Panc1 (cell line): ENCODE measurements at regions not wholly inside any gene's neighbourhood (a gene's known extent, or its start where the extent isn't known, plus 50 kb on each side); places are given as distances from the start of the nearest gene placed in this dataset.

Source experiments
- ATAC-seq: fragments of 200-7000 bp; cut with Tn5 transposase; 2 replicates; pipeline ENCODE4 v1.9.1; 2020; ENCODE audit warnings: mild to moderate bottlenecking, moderate library complexity
- BruUV-seq: library from RNA; stranded (reverse); fragments of 400-500 nt; replicated peaks from 2 replicates; lab custom pipeline; 2021; lab: Mats Ljungman, UMichigan
- CTCF ChIA-PET: fragments of 300-600 bp; sonication (Branson Sonifier 250); formaldehyde crosslinking; loops from one replicate; lab custom pipeline; 2022; ENCODE audit warnings: antibody characterized with exemption; lab: Charles Lee
- POLR2A ChIA-PET: fragments of 300-600 bp; sonication (Branson Sonifier 250); formaldehyde crosslinking; loops from one replicate; lab custom pipeline; 2022; ENCODE audit warnings: antibody characterized with exemption; lab: Charles Lee
- DNase-seq: peaks from one replicate; pipeline ENCODE4 v3.0.0-alpha.2; 2010; ENCODE audit warnings: low read depth, low spot score
- H3K27ac ChIP-seq: 2 replicates; pipeline ENCODE4 v1.5.1; 2011; ENCODE audit warnings: mild to moderate bottlenecking, low read length, inconsistent platforms
- H3K27me3 ChIP-seq: fragments of 200-500 bp; sonication (Bioruptor generic); 2 replicates; pipeline ENCODE4 v1.6.0; 2014; ENCODE audit warnings: low read length, inconsistent platforms; ENCODE audit not compliant: control insufficient read depth, insufficient read depth
- H3K36me3 ChIP-seq: fragments of 200-500 bp; sonication (Bioruptor generic); 2 replicates; pipeline ENCODE4 v1.5.1; 2014; ENCODE audit warnings: inconsistent platforms, mild to moderate bottlenecking, low read length, moderate library complexity; ENCODE audit not compliant: control insufficient read depth, insufficient read depth
- H3K4me1 ChIP-seq: 2 replicates; pipeline ENCODE4 v1.5.1; 2011; ENCODE audit warnings: inconsistent platforms, mild to moderate bottlenecking, low read length, moderate library complexity; ENCODE audit not compliant: control insufficient read depth, insufficient read depth
- H3K4me3 ChIP-seq, 2 experiments: 2 replicates each; pipeline ENCODE4 v1.5.1; 2011 to 2012; ENCODE audit warnings: low read depth in 2 of 2, low read length in 2 of 2, mild to moderate bottlenecking in 2 of 2, inconsistent platforms in 1 of 2, moderate library complexity in 1 of 2
- H3K9me3 ChIP-seq: fragments of 200-500 bp; sonication (Bioruptor generic); 2 replicates; pipeline ENCODE4 v1.5.1; 2014; ENCODE audit warnings: low read depth, mild to moderate bottlenecking, inconsistent platforms, low read length, moderate library complexity; ENCODE audit not compliant: control insufficient read depth, insufficient read depth
- CTCF ChIP-seq: fragments of 450-650 bp; IDR thresholded peaks from 2 replicates; pipeline ENCODE4 v1.5.1; 2017; ENCODE audit warnings: mild to moderate bottlenecking
- POLR2AphosphoS5 ChIP-seq: IDR thresholded peaks from 2 replicates; pipeline ENCODE4 v1.6.1; 2012; ENCODE audit warnings: mild to moderate bottlenecking, low read depth, low read length, moderate library complexity
- REST ChIP-seq, 2 experiments: IDR thresholded peaks; 2 replicates each; pipeline ENCODE4 v1.6.1; 2011 to 2012; ENCODE audit warnings: low read depth in 2 of 2, control low read depth in 1 of 2, low read length in 1 of 2, mild to moderate bottlenecking in 1 of 2, moderate library complexity in 1 of 2; ENCODE audit not compliant: insufficient read depth in 1 of 2
- SIN3A ChIP-seq: IDR thresholded peaks from 2 replicates; pipeline ENCODE4 v1.6.1; 2012; ENCODE audit warnings: low read depth, mild to moderate bottlenecking, low read length, moderate library complexity, borderline replicate concordance; ENCODE audit not compliant: insufficient read depth
- TCF7L2 ChIP-seq: IDR thresholded peaks from 2 replicates; pipeline ENCODE4 v1.6.1; 2011; ENCODE audit warnings: mild to moderate bottlenecking, low read depth, low read length, inconsistent platforms
- in situ Hi-C: cut with HindIII; loops from 2 replicates; pipeline ENCODE4 v1.10.0; 2016; ENCODE audit warnings: low sequenced_read_pairs, low pct_unique_long_range_greater_than_20kb
- intact Hi-C: fragments of 100-400 bp; cut with micrococcal nuclease; formaldehyde crosslinking; loops from one replicate; pipeline ENCODE4 v1.10.0; 2022; ENCODE audit not compliant: unreplicated experiment

GRCh38 chr5:5793242-5794117, 371.0 kb downstream of the ICE1 start:
- in situ Hi-C loops: no loop called here
- no peak for ATAC-seq

GRCh38 chr5:5792106-5792505, 369.6 kb downstream of the ICE1 start:
- in situ Hi-C loops: no loop called here
- ATAC-seq (no peak), DNase-seq (no peak)
- intact Hi-C loops: no loop called here
- CTCF ChIA-PET: no interaction called here
- Histone ChIP-seq H3K4me3 (no peak overlapping the region), H3K9me3 (no peaks in the 10 kb centered on the region), H3K4me1 (no peaks in the 10 kb centered on the region), H3K27ac (no peak overlapping the region), H3K27me3 (no peaks in the 10 kb centered on the region; the same call in 1 of the 2 replicates), H3K36me3 (no peaks in the 10 kb centered on the region)
- BruUV-seq: no TSS peak
- POLR2A ChIA-PET: no interaction called here
- no peak for TF ChIP-seq REST (IDR thresholded peaks at IDR 0.05; ENCODE audit: insufficient read depth in 1 of 2, low read depth in 2 of 2, low read length in 1 of 2)
- TF ChIP-seq TCF7L2: no peak
- TF ChIP-seq SIN3A: no peak
- no peak for TF ChIP-seq POLR2AphosphoS5

More at GRCh38 chr5:5793242-5794117, 371.0 kb downstream of the ICE1 start:
- Histone ChIP-seq H3K4me3 (no peak overlapping the region), H3K9me3 (no peaks in the 10 kb centered on the region), H3K4me1 (no peaks in the 10 kb centered on the region), H3K27me3 (no peaks in the 10 kb centered on the region; the same call in 1 of the 2 replicates), H3K27ac (no peak overlapping the region), H3K36me3 (no peaks in the 10 kb centered on the region)
- BruUV-seq: no TSS peak
- no peak for DNase-seq
- ChIA-PET POLR2A (no interaction called here), CTCF (no interaction called here)
- intact Hi-C loops: no loop called here
- no peak for TF ChIP-seq POLR2AphosphoS5
- TF ChIP-seq TCF7L2: no peak
- TF ChIP-seq SIN3A: no peak
- TF ChIP-seq REST (IDR thresholded peaks at IDR 0.05; ENCODE audit: insufficient read depth in 1 of 2, low read depth in 2 of 2, low read length in 1 of 2): no peak
- no peak for TF ChIP-seq CTCF
